HTR-8/SVneo (cell line): ENCODE measurements at regions not wholly inside any gene's neighbourhood (a gene's known extent, or its start where the extent isn't known, plus 50 kb on each side); places are given as distances from the start of the nearest gene placed in this dataset.
A peak's percentile ranks its signal among the peaks of the same experiment; 100 is the strongest.

Experiments
- DNase-seq: peaks from one replicate; pipeline ENCODE4 v3.0.0; 2011; ENCODE audit warnings: low spot score, mixed read lengths; ENCODE audit not compliant: insufficient read length
- FAIRE-seq: peaks from 2 replicates; lab custom pipeline; 2011; peaks lifted over from hg19 to GRCh38; lab: Jason Lieb, UNC

GRCh38 chr5:99936911-99937310 is 598.3 kb upstream of the FAM174A start:
- FAIRE-seq (no peak), DNase-seq (no peak)

GRCh38 chr5:99929806-99930135 is 605.4 kb upstream of the FAM174A start:
- DNase-seq, result no peak
- no peak for FAIRE-seq

GRCh38 chr5:99929067-99929805 is 605.9 kb upstream of the FAM174A start:
- FAIRE-seq, result no peak
- no peak for DNase-seq

- FAIRE-seq, result no peak
- no peak for DNase-seq
Observed at GRCh38 chr5:99928490-99928889, 606.7 kb upstream of the FAM174A start.

GRCh38 chr5:99926463-99926862 is 608.7 kb upstream of the FAM174A start:
- FAIRE-seq (no peak), DNase-seq (no peak)

- FAIRE-seq (no peak), DNase-seq (no peak)
Observed at GRCh38 chr5:99922386-99922785, 612.8 kb upstream of the FAM174A start.

GRCh38 chr5:99911971-99912370 is 623.2 kb upstream of the FAM174A start:
- FAIRE-seq, result no peak
- DNase-seq, result no peak

- FAIRE-seq (no peak), DNase-seq (no peak)
Observed at GRCh38 chr5:99906776-99907175, 628.4 kb upstream of the FAM174A start.

- no peak for FAIRE-seq
Observed at GRCh38 chr5:99901972-99902371, 633.2 kb upstream of the FAM174A start.

GRCh38 chr5:99900302-99900852 is 634.8 kb upstream of the FAM174A start:
- FAIRE-seq (no peak), DNase-seq (peak; percentile 12)

More at GRCh38 chr5:99901972-99902371, 633.2 kb upstream of the FAM174A start:
- DNase-seq, result no peak

- FAIRE-seq, result no peak
- no peak for DNase-seq
Observed at GRCh38 chr5:99879791-99880511, 655.2 kb upstream of the FAM174A start.

GRCh38 chr5:99878830-99879229 is 656.3 kb upstream of the FAM174A start:
- FAIRE-seq (no peak), DNase-seq (no peak)

GRCh38 chr5:99866740-99867139 is 668.4 kb upstream of the FAM174A start:
- DNase-seq, result no peak
- FAIRE-seq, result no peak

- no peak for FAIRE-seq
- DNase-seq, result no peak
Observed at GRCh38 chr5:99865159-99865558, 670.0 kb upstream of the FAM174A start.

- no peak for FAIRE-seq
- DNase-seq, result no peak
Observed at GRCh38 chr5:99835791-99836190, 699.4 kb upstream of the FAM174A start.

- FAIRE-seq (no peak), DNase-seq (no peak)
Observed at GRCh38 chr5:99827136-99827535, 708.0 kb upstream of the FAM174A start.

GRCh38 chr5:99817796-99818195 is 717.4 kb upstream of the FAM174A start:
- no peak for FAIRE-seq
- no peak for DNase-seq

GRCh38 chr5:99814321-99815063 is 720.7 kb upstream of the FAM174A start:
- FAIRE-seq, result no peak
- no peak for DNase-seq

GRCh38 chr5:99808657-99809230 is 726.4 kb upstream of the FAM174A start:
- no peak for DNase-seq
- no peak for FAIRE-seq

- DNase-seq (no peak), FAIRE-seq (no peak)
Observed at GRCh38 chr5:99807346-99807745, 727.8 kb upstream of the FAM174A start.

GRCh38 chr5:99795031-99795430 is 740.1 kb upstream of the FAM174A start:
- FAIRE-seq (no peak), DNase-seq (no peak)
